Keratinocyte (primary cell): ENCODE measurements at regions not wholly inside any gene's neighbourhood (a gene's known extent, or its start where the extent isn't known, plus 50 kb on each side); places are given as distances from the start of the nearest gene placed in this dataset.

Source experiments
- DNase-seq: peaks from one replicate; pipeline ENCODE4 v3.0.0-alpha.2; 2011; ENCODE audit warnings: low read depth, missing footprints, low spot score
- FAIRE-seq: peaks from 2 replicates; lab custom pipeline; 2011; peaks lifted over from hg19 to GRCh38; lab: Jason Lieb, UNC
- H2AFZ ChIP-seq: 2 replicates; pipeline ENCODE4 v1.6.0; 2012; ENCODE audit warnings: low read length, control low read depth, inconsistent platforms; ENCODE audit not compliant: control insufficient read depth
- H3K27ac ChIP-seq: 2 replicates; pipeline ENCODE4 v1.5.1; 2011; ENCODE audit warnings: low read length; ENCODE audit not compliant: control insufficient read depth, insufficient read depth
- H3K27me3 ChIP-seq: 3 replicates; pipeline ENCODE4 v1.6.0; 2011; ENCODE audit warnings: low read length; ENCODE audit not compliant: control insufficient read depth, insufficient read depth; ENCODE audit errors: extremely low read depth
- H3K36me3 ChIP-seq, 2 experiments: 2 replicates in 1 of 2; 3 replicates in 1 of 2; pipeline ENCODE4 v1.5.1; 2011; ENCODE audit warnings: low read length in 2 of 2, mild to moderate bottlenecking in 1 of 2; ENCODE audit not compliant: control insufficient read depth in 2 of 2, insufficient read depth in 2 of 2; ENCODE audit errors: extremely low read depth in 1 of 2
- H3K4me1 ChIP-seq: 3 replicates; pipeline ENCODE4 v1.5.1; 2011; ENCODE audit warnings: low read length; ENCODE audit not compliant: control insufficient read depth, insufficient read depth; ENCODE audit errors: extremely low read depth
- H3K4me2 ChIP-seq: 3 replicates; pipeline ENCODE4 v1.6.0; 2011; ENCODE audit warnings: low read depth, low read length; ENCODE audit not compliant: control insufficient read depth, insufficient read depth; ENCODE audit errors: extremely low read depth
- H3K4me3 ChIP-seq, 3 experiments: fragments of 200-600 bp in 1 of 3; sonication (generic) in 1 of 3; 2 replicates in 2 of 3; 3 replicates in 1 of 3; pipeline ENCODE4 v1.5.1; 2011 to 2016; ENCODE audit warnings: low read length in 3 of 3, mild to moderate bottlenecking in 3 of 3, control low read depth in 2 of 3, inconsistent platforms in 1 of 3, low read depth in 1 of 3, mixed read lengths in 1 of 3, mixed run types in 1 of 3, moderate library complexity in 1 of 3; ENCODE audit not compliant: control insufficient read depth in 2 of 3, insufficient read depth in 2 of 3; ENCODE audit errors: extremely low read depth in 1 of 3
- H3K79me2 ChIP-seq: 2 replicates; pipeline ENCODE4 v1.6.0; 2012; ENCODE audit warnings: low read length; ENCODE audit not compliant: control insufficient read depth, insufficient read depth
- H3K9ac ChIP-seq: 3 replicates; pipeline ENCODE4 v1.6.0; 2011; ENCODE audit warnings: low read length; ENCODE audit not compliant: control insufficient read depth, insufficient read depth; ENCODE audit errors: extremely low read depth
- H3K9me1 ChIP-seq: 3 replicates; pipeline ENCODE4 v1.6.0; 2011; ENCODE audit warnings: low read length; ENCODE audit not compliant: control insufficient read depth, insufficient read depth; ENCODE audit errors: extremely low read depth
- H3K9me3 ChIP-seq: 2 replicates; pipeline ENCODE4 v1.5.1; 2012; ENCODE audit warnings: low read depth, low read length; ENCODE audit not compliant: control insufficient read depth
- H4K20me1 ChIP-seq: 3 replicates; pipeline ENCODE4 v1.6.0; 2011; ENCODE audit warnings: low read length; ENCODE audit not compliant: control insufficient read depth, insufficient read depth; ENCODE audit errors: extremely low read depth
- EZH2 ChIP-seq: IDR thresholded peaks from one replicate; pipeline ENCODE4 v1.6.1; 2012; ENCODE audit warnings: inconsistent platforms, mild to moderate bottlenecking, low read length, moderate library complexity
- dilution Hi-C: fragments of 300-500 bp; cut with MboI; formaldehyde crosslinking; loops from one replicate; pipeline ENCODE4 v1.7.0; 2020; ENCODE audit warnings: low sequenced_read_pairs; ENCODE audit not compliant: extremely low pct_ligation_motif_present
- TF ChIP-seq, protein P1 (sequence below), 3 experiments: IDR thresholded peaks in 1 of 3; conservative IDR thresholded peaks in 1 of 3; optimal IDR thresholded peaks in 1 of 3; 2 replicates in 2 of 3; 3 replicates in 1 of 3; pipeline versions ENCODE3 to v1.5.1; 2011; ENCODE audit warnings: low read length in 3 of 3, mild to moderate bottlenecking in 3 of 3, moderate library complexity in 2 of 3, control low read depth in 1 of 3, inconsistent platforms in 1 of 3; ENCODE audit not compliant: insufficient read depth in 2 of 3; ENCODE audit errors: extremely low read depth in 1 of 3

DNA sequence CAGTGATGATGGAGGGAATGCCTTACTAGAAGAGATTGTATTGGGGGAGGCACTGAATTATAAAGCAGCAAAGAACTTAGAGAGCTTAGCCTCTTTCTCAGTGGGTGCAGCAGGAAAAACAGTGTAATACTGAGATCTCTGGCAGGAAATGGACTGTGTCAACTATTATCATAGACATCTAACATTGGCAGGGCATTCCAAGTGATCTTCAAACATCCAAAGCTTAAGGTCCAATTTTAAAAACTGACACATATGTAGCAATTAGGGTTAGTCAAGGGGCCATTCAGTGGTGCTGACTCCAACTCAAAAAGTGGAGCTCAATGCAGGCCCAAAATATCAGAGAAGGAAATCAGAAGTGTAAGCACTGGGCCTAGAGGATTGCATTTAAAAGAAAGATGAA lies 106.6 kb upstream of the DDX18 start:
- Histone ChIP-seq H3K9me3 (no peaks in the 10 kb centered on the region), H2AFZ (no peak overlapping the region), H3K9me1 (no peaks in the 10 kb centered on the region), H3K27me3 (no peaks in the 10 kb centered on the region), H3K9ac (no peak overlapping the region), H3K4me3 (no peak overlapping the region), H3K4me1 (no peaks in the 10 kb centered on the region), H3K4me2 (no peak overlapping the region), H3K79me2 (no peaks in the 10 kb centered on the region), H4K20me1 (no peaks in the 10 kb centered on the region), H3K36me3 (no peaks in the 10 kb centered on the region), H3K27ac (no peak overlapping the region)
- dilution Hi-C loops, result no loop called here
- DNase-seq (no peak), FAIRE-seq (no peak)
- no peak for TF ChIP-seq EZH2
- TF ChIP-seq, protein P1, sequence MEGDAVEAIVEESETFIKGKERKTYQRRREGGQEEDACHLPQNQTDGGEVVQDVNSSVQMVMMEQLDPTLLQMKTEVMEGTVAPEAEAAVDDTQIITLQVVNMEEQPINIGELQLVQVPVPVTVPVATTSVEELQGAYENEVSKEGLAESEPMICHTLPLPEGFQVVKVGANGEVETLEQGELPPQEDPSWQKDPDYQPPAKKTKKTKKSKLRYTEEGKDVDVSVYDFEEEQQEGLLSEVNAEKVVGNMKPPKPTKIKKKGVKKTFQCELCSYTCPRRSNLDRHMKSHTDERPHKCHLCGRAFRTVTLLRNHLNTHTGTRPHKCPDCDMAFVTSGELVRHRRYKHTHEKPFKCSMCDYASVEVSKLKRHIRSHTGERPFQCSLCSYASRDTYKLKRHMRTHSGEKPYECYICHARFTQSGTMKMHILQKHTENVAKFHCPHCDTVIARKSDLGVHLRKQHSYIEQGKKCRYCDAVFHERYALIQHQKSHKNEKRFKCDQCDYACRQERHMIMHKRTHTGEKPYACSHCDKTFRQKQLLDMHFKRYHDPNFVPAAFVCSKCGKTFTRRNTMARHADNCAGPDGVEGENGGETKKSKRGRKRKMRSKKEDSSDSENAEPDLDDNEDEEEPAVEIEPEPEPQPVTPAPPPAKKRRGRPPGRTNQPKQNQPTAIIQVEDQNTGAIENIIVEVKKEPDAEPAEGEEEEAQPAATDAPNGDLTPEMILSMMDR (optimal IDR thresholded peaks at IDR 0.05 in 1 of 3, IDR thresholded peaks at IDR 0.05 in 1 of 3, conservative IDR thresholded peaks at IDR 0.05 in 1 of 3; ENCODE audit: extremely low read depth in 1 of 3, insufficient read depth in 2 of 3, low read length in 3 of 3), result no peak

DNA sequence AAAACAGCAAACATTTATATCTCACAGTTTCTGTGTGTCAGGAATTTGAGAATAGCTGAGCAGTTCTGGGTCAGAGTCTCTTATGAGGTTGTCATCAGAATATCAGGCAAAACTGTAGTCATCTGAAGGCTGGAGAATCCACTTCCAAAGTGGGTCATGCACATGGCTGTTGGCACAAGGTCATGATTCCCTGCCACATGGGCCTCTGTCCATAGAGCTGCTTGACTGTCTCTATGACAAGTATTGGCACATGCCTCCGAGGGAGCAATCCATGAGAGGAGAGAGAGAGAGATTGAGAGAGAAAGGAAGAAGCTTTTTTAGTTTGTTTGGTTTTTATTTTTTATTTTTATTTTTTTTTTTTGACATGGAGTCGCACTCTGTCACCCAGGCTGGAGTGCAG lies 101.8 kb upstream of the DDX18 start:
- peaks cover 1% of the 10 kb centered on the region for H3K9me3 ChIP-seq
- dilution Hi-C loops, result no loop called here

More for the DNA sequence above, 101.8 kb upstream of the DDX18 start:
- H4K20me1 ChIP-seq, result no peaks in the 10 kb centered on the region
- H3K4me2 ChIP-seq, result no peak overlapping the region
- H3K36me3 ChIP-seq, result no peaks in the 10 kb centered on the region
- no peak overlapping the region for H2AFZ ChIP-seq
- DNase-seq (no peak), FAIRE-seq (no peak)
- no peaks in the 10 kb centered on the region for H3K4me1 ChIP-seq
- H3K9me1 ChIP-seq, result no peaks in the 10 kb centered on the region
- no peak overlapping the region for H3K27ac ChIP-seq
- H3K79me2 ChIP-seq, result no peaks in the 10 kb centered on the region
- H3K9ac ChIP-seq, result no peak overlapping the region
- no peaks in the 10 kb centered on the region for H3K27me3 ChIP-seq
- H3K4me3 ChIP-seq, result no peak overlapping the region
- TF ChIP-seq, protein P1 (optimal IDR thresholded peaks at IDR 0.05 in 1 of 3, IDR thresholded peaks at IDR 0.05 in 1 of 3, conservative IDR thresholded peaks at IDR 0.05 in 1 of 3; ENCODE audit: extremely low read depth in 1 of 3, insufficient read depth in 2 of 3, low read length in 3 of 3), result no peak
- TF ChIP-seq EZH2, result no peak
